Vagina (tissue), 2 donors: ENCODE measurements at regions not wholly inside any gene's neighbourhood (a gene's known extent, or its start where the extent isn't known, plus 50 kb on each side); places are given as distances from the start of the nearest gene placed in this dataset.

Experiments
- CTCF ChIP-seq, 3 experiments: fragments of 450-650 bp in 2 of 3; fragments of 200-600 bp in 1 of 3; sonication (generic) in 1 of 3; IDR thresholded peaks; one replicate each; pipeline ENCODE4 v1.5.1; 2017 to 2019; ENCODE audit warnings: antibody characterized with exemption in 3 of 3, mild to moderate bottlenecking in 2 of 3, moderate library complexity in 2 of 3
- POLR2AphosphoS5 ChIP-seq, 2 donors: sonication (generic); formaldehyde crosslinking; IDR thresholded peaks; one replicate each; pipeline ENCODE4 v1.9.0; 2017; ENCODE audit warnings: antibody characterized with exemption in 2 of 2, mild to moderate bottlenecking in 2 of 2, low read depth in 1 of 2; ENCODE audit not compliant: insufficient read depth in 1 of 2

GRCh38 chrX:69231903-69232302 lies 66.7 kb upstream of the PJA1 start:
- TF ChIP-seq POLR2AphosphoS5 (IDR thresholded peaks at IDR 0.05; ENCODE audit: insufficient read depth in 1 of 2, low read depth in 1 of 2) (no peak), CTCF (IDR thresholded peaks at IDR 0.05) (no peak)
